ENCODE measurements at regions not wholly inside any gene's neighbourhood (a gene's known extent, or its start where the extent isn't known, plus 50 kb on each side); places are given as distances from the start of the nearest gene placed in this dataset.

DNA sequence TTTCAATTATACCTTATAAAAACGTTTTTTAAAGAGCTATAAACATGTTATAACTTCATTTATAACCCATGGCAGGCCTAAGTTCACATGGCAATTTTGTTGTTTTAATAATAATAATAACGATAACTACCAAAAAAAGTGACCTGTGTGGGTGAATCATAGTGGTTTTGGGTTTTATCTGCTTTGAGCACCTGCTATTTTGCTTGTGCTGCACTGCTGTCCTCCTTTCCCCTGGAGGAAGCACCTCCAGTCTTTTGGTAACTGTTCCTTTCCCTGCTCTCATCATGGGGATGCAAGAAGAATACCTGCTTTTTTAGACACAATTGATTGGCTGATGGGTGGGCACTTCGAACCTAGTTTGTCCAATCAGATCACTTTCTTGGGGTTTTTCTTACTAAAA lies 388.0 kb upstream of the TBL1XR1 start:
- POLR2A ChIA-PET, result interaction anchor here (1.0 to 1.3 kb wide), 2 partner anchors 11 to 13 kb away, joined by 3 to 4 read pairs; no protein-coding TSS in a partner anchor
- CTCF ChIA-PET, result no interaction called here
- BruUV-seq (replicated peaks), result no TSS peak
- no peaks in the 10 kb centered on the region for H3K27me3 Mint-ChIP-seq (ENCODE audit: insufficient read depth, unreplicated experiment)
- H3K4me1 Mint-ChIP-seq (ENCODE audit: insufficient read depth, unreplicated experiment), result peaks cover 17% of the 10 kb centered on the region
- H3K9me3 Mint-ChIP-seq (ENCODE audit: unreplicated experiment), result peaks cover 5% of the 10 kb centered on the region
- H3K36me3 Mint-ChIP-seq (ENCODE audit: insufficient read depth, unreplicated experiment), result no peaks in the 10 kb centered on the region
- TF ChIP-seq, protein P1, sequence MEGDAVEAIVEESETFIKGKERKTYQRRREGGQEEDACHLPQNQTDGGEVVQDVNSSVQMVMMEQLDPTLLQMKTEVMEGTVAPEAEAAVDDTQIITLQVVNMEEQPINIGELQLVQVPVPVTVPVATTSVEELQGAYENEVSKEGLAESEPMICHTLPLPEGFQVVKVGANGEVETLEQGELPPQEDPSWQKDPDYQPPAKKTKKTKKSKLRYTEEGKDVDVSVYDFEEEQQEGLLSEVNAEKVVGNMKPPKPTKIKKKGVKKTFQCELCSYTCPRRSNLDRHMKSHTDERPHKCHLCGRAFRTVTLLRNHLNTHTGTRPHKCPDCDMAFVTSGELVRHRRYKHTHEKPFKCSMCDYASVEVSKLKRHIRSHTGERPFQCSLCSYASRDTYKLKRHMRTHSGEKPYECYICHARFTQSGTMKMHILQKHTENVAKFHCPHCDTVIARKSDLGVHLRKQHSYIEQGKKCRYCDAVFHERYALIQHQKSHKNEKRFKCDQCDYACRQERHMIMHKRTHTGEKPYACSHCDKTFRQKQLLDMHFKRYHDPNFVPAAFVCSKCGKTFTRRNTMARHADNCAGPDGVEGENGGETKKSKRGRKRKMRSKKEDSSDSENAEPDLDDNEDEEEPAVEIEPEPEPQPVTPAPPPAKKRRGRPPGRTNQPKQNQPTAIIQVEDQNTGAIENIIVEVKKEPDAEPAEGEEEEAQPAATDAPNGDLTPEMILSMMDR (IDR thresholded peaks at IDR 0.05; ENCODE audit: unreplicated experiment), result no peak
- intact Hi-C loops (cut with micrococcal nuclease), result no loop called here
- no peak for DNase-seq (ENCODE audit: unreplicated experiment)
- no peak overlapping the region for H3K27ac Mint-ChIP-seq (ENCODE audit: low read depth, unreplicated experiment)
- H3K4me3 Mint-ChIP-seq (ENCODE audit: unreplicated experiment), result no peak overlapping the region

DNA sequence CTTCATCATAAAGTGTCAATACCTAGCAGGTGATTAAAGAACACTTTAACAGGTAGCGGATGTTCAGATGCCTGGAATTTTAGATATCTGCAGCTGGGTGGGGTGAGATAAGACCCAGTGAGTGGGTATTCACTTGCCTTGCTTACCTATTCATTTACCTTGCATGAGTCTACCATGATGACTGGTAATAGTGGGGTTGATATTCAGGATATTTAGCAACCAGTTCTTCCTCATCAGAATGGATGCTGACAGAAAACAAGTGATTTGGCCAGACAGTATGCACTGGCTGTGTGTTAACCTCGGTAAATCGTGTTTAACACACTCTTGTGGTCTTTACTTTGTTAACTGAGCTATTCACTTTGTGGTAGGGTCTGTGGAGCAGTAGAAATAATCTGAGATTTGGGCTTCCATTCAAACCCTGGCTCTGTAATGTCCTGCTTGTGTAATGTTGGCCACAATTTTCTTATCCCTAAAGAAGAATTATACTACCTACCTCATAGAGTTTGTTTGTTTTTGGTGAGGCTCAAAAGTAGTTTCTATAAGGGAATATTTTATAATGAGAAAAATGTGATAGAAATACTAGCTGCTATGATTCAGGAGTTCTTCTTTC lies 391.9 kb upstream of the TBL1XR1 start:
- no peaks in the 10 kb centered on the region for H3K27me3 Mint-ChIP-seq (ENCODE audit: insufficient read depth, unreplicated experiment)
- H3K4me1 Mint-ChIP-seq (ENCODE audit: insufficient read depth, unreplicated experiment), result peaks cover 49% of the 10 kb centered on the region
- H3K4me3 Mint-ChIP-seq (ENCODE audit: unreplicated experiment), result no peak overlapping the region
- TF ChIP-seq, protein P1 (IDR thresholded peaks at IDR 0.05; ENCODE audit: unreplicated experiment), result no peak
- H3K36me3 Mint-ChIP-seq (ENCODE audit: insufficient read depth, unreplicated experiment), result no peaks in the 10 kb centered on the region
- POLR2A ChIA-PET, result interaction anchor here (0.5 to 2.9 kb wide), 15 partner anchors 8 to 812 kb away, joined by 3 to 9 read pairs (median 3); no protein-coding TSS in a partner anchor
- peak overlapping the region; percentile 92 for H3K27ac Mint-ChIP-seq (ENCODE audit: low read depth, unreplicated experiment)
- DNase-seq (ENCODE audit: unreplicated experiment), result peak; percentile 14
- H3K9me3 Mint-ChIP-seq (ENCODE audit: unreplicated experiment), result peaks cover 5% of the 10 kb centered on the region
- CTCF ChIA-PET, result interaction anchor here (0.7 to 1.2 kb wide), 7 partner anchors 10 to 1577 kb away, joined by 3 to 5 read pairs (median 3); no protein-coding TSS in a partner anchor
- intact Hi-C loops (cut with micrococcal nuclease), result no loop called here
- BruUV-seq (replicated peaks), result no TSS peak

DNA sequence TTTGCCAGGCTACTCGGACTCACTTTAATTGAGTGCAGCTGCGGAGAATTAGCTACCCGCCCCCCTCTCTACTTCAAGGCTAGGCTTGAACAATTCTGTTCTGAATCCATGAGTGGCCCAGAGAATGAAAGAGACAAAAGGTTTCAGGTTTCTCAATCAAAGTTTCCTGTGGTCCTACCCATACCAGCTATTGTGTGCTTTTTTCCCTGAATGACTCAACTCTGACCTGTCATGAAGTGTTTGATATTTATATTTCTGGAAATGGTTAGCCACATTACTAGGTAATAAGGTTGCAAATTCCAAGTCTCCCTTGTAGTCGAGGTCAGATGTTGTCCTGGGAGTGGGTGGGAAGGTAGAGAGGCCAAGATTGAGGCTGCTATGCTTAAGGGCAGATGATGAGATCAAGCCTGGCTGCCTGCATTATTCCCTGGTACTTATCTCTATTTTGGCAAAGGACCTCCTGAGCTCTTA lies 392.7 kb upstream of the TBL1XR1 start:
- no peaks in the 10 kb centered on the region for H3K27me3 Mint-ChIP-seq (ENCODE audit: insufficient read depth, unreplicated experiment)
- intact Hi-C loops (cut with micrococcal nuclease), result loop anchor here (10.0 kb wide), 4 partner anchors 115 to 735 kb away; no protein-coding TSS in a partner anchor
- TF ChIP-seq, protein P1 (IDR thresholded peaks at IDR 0.05; ENCODE audit: unreplicated experiment), result no peak
- CTCF ChIA-PET, result interaction anchor here (0.7 to 1.2 kb wide), 8 partner anchors 11 to 1576 kb away, joined by 3 to 5 read pairs (median 3); no protein-coding TSS in a partner anchor
- POLR2A ChIA-PET, result interaction anchor here (0.8 to 2.9 kb wide), 12 partner anchors 10 to 391 kb away, joined by 3 to 9 read pairs (median 4); no protein-coding TSS in a partner anchor
- H3K4me3 Mint-ChIP-seq (ENCODE audit: unreplicated experiment), result no peak overlapping the region
- H3K9me3 Mint-ChIP-seq (ENCODE audit: unreplicated experiment), result peaks cover under 1% of the 10 kb centered on the region
- BruUV-seq (replicated peaks), result no TSS peak
- peaks cover 51% of the 10 kb centered on the region for H3K4me1 Mint-ChIP-seq (ENCODE audit: insufficient read depth, unreplicated experiment)
- peak; percentile 99 for DNase-seq (ENCODE audit: unreplicated experiment)
- peak overlapping the region; percentile 92 for H3K27ac Mint-ChIP-seq (ENCODE audit: low read depth, unreplicated experiment)
- H3K36me3 Mint-ChIP-seq (ENCODE audit: insufficient read depth, unreplicated experiment), result no peaks in the 10 kb centered on the region

DNA sequence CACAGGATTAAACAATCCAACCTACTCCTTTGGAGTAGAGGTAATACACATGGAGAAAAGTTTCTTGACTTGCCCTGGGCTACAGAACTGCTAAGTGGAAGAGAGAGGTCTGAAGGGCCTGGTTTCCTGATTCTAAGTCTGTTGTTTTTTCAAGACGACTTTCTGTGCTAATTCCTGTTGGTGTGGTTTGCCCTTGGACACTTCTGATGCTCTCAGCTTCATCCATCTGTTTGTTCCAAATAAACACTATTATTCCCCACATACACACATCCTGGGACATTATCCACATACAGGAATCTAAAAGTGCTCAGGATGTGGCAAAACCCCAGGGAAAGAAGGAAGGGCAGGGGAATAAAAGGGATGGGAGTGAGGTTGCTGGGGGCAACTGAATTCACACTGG lies 393.5 kb upstream of the TBL1XR1 start:
- TF ChIP-seq, protein P1 (IDR thresholded peaks at IDR 0.05; ENCODE audit: unreplicated experiment), result no peak
- Mint-ChIP-seq H3K4me1 (ENCODE audit: insufficient read depth, unreplicated experiment) (peaks cover 56% of the 10 kb centered on the region), H3K27me3 (ENCODE audit: insufficient read depth, unreplicated experiment) (no peaks in the 10 kb centered on the region), H3K36me3 (ENCODE audit: insufficient read depth, unreplicated experiment) (no peaks in the 10 kb centered on the region), H3K27ac (ENCODE audit: low read depth, unreplicated experiment) (peak overlapping the region; percentile 92), H3K4me3 (ENCODE audit: unreplicated experiment) (no peak overlapping the region), H3K9me3 (ENCODE audit: unreplicated experiment) (no peaks in the 10 kb centered on the region)
- CTCF ChIA-PET, result interaction anchor here (0.6 to 1.6 kb wide), 4 partner anchors 112 to 187 kb away, joined by 3 to 4 read pairs (median 3); no protein-coding TSS in a partner anchor
- POLR2A ChIA-PET, result interaction anchor here (0.6 to 2.9 kb wide), 9 partner anchors 11 to 720 kb away, joined by 3 to 10 read pairs (median 6); no protein-coding TSS in a partner anchor
- no peak for DNase-seq (ENCODE audit: unreplicated experiment)
- intact Hi-C loops (cut with micrococcal nuclease), result loop anchor here (10.0 kb wide), 4 partner anchors 116 to 734 kb away; no protein-coding TSS in a partner anchor
- TSS peak; percentile 58 for BruUV-seq (replicated peaks)
